ENCODE measurements at regions not wholly inside any gene's neighbourhood (a gene's known extent, or its start where the extent isn't known, plus 50 kb on each side); places are given as distances from the start of the nearest gene placed in this dataset.

- no peak for TF ChIP-seq POLR2A (IDR thresholded peaks at IDR 0.05)
- TF ChIP-seq CTCF (IDR thresholded peaks at IDR 0.05): no peak
Observed at GRCh38 chr15:98304371-98304770, 343.9 kb downstream of the ARRDC4 start.
